HEK293 (cell line): ENCODE measurements at regions not wholly inside any gene's neighbourhood (a gene's known extent, or its start where the extent isn't known, plus 50 kb on each side); places are given as distances from the start of the nearest gene placed in this dataset.

Experiments used
- CTCF ChIA-PET: fragments of 350-600 bp; formaldehyde crosslinking; extraction: SDS; loops from one replicate; lab custom pipeline; 2021; ENCODE audit warnings: antibody characterized with exemption; lab: Yijun Ruan, JAX
- POLR2A ChIA-PET: fragments of 300-600 bp; formaldehyde crosslinking; extraction: SDS; loops from one replicate; lab custom pipeline; 2020; ENCODE audit warnings: antibody characterized with exemption, inconsistent platforms; lab: Yijun Ruan, JAX
- H3K27ac ChIP-seq: fragments of 200-500 bp; sonication (Bioruptor generic); 2 replicates; pipeline ENCODE4 v1.5.1; 2014; ENCODE audit warnings: low read depth, low read length, control low read depth, inconsistent platforms; ENCODE audit errors: extremely low read depth
- H3K36me3 ChIP-seq, 2 experiments: fragments of 200-500 bp in 1 of 2; sonication (Bioruptor generic) in 1 of 2; 1 replicate in 1 of 2; 2 replicates in 1 of 2; pipeline ENCODE4 v1.5.1; 2014 to 2017; ENCODE audit warnings: inconsistent platforms in 2 of 2, low read length in 2 of 2; ENCODE audit not compliant: control insufficient read depth in 2 of 2, insufficient read depth in 1 of 2
- H3K4me1 ChIP-seq: fragments of 200-500 bp; sonication (Bioruptor generic); 2 replicates; pipeline ENCODE4 v1.5.1; 2014; ENCODE audit warnings: mild to moderate bottlenecking, low read length, inconsistent platforms; ENCODE audit not compliant: control insufficient read depth, insufficient read depth
- H3K4me3 ChIP-seq: 2 replicates; pipeline ENCODE4 v1.5.1; 2011; ENCODE audit warnings: low read depth, mild to moderate bottlenecking, control low read depth, low read length, moderate library complexity
- H3K9me3 ChIP-seq: fragments of 200-500 bp; sonication (Bioruptor generic); 2 replicates; pipeline ENCODE4 v1.5.1; 2014; ENCODE audit warnings: low read depth, low read length, inconsistent platforms; ENCODE audit not compliant: control insufficient read depth, insufficient read depth
- GFI1B ChIP-seq: fragments of 450-650 bp; formaldehyde crosslinking; IDR thresholded peaks from 2 replicates; pipeline ENCODE4 v1.5.1; 2016; ENCODE audit warnings: missing biosample characterization, missing genetic modification characterization
- GLI2 ChIP-seq: fragments of 450-650 bp; formaldehyde crosslinking; IDR thresholded peaks from 2 replicates; pipeline ENCODE4; 2017; ENCODE audit warnings: missing biosample characterization, missing genetic modification characterization, low read depth, borderline replicate concordance
- KLF1 ChIP-seq: fragments of 450-650 bp; formaldehyde crosslinking; IDR thresholded peaks from 2 replicates; pipeline ENCODE4 v1.5.1; 2016; ENCODE audit warnings: missing biosample characterization, missing genetic modification characterization
- PRDM2 ChIP-seq: fragments of 450-650 bp; formaldehyde crosslinking; IDR thresholded peaks from 2 replicates; pipeline ENCODE4 v1.5.1; 2016; ENCODE audit warnings: missing biosample characterization, missing genetic modification characterization, borderline replicate concordance
- PRDM6 ChIP-seq: fragments of 450-650 bp; formaldehyde crosslinking; IDR thresholded peaks from 2 replicates; pipeline ENCODE4 v1.5.1; 2017; ENCODE audit warnings: missing biosample characterization, missing genetic modification characterization
- SP2 ChIP-seq: fragments of 450-650 bp; formaldehyde crosslinking; IDR thresholded peaks from 2 replicates; pipeline ENCODE4 v1.5.1; 2016; ENCODE audit warnings: missing biosample characterization, missing genetic modification characterization
- SP7 ChIP-seq: fragments of 450-650 bp; formaldehyde crosslinking; IDR thresholded peaks from 2 replicates; pipeline ENCODE4 v1.5.1; 2016; ENCODE audit warnings: missing biosample characterization, missing genetic modification characterization
- YY2 ChIP-seq: fragments of 450-650 bp; formaldehyde crosslinking; IDR thresholded peaks from 2 replicates; pipeline ENCODE4 v1.5.1; 2016; ENCODE audit warnings: missing biosample characterization, missing genetic modification characterization
- ZBTB21 ChIP-seq: fragments of 450-650 bp; formaldehyde crosslinking; IDR thresholded peaks from 2 replicates; pipeline ENCODE4 v1.5.1; 2017; ENCODE audit warnings: missing biosample characterization, missing genetic modification characterization
- ZBTB44 ChIP-seq: fragments of 450-650 bp; IDR thresholded peaks from 2 replicates; pipeline ENCODE4 v1.5.1; 2018; ENCODE audit warnings: missing biosample characterization, mild to moderate bottlenecking, missing genetic modification characterization
- ZNF18 ChIP-seq: fragments of 450-650 bp; formaldehyde crosslinking; IDR thresholded peaks from 2 replicates; pipeline ENCODE4 v1.5.1; 2016; ENCODE audit warnings: missing biosample characterization, missing genetic modification characterization
- ZNF274 ChIP-seq, 2 experiments: fragments of 200-500 bp in 1 of 2; fragments of 450-650 bp in 1 of 2; sonication (Bioruptor generic) in 1 of 2; formaldehyde crosslinking in 1 of 2; IDR thresholded peaks; 2 replicates each; pipeline versions ENCODE4 v1.5.1 to v1.6.1; 2014 to 2016; ENCODE audit warnings: borderline replicate concordance in 1 of 2, inconsistent platforms in 1 of 2, low read length in 1 of 2, missing biosample characterization in 1 of 2, missing genetic modification characterization in 1 of 2
- ZNF548 ChIP-seq: fragments of 450-650 bp; formaldehyde crosslinking; IDR thresholded peaks from 2 replicates; pipeline ENCODE4 v1.5.1; 2016; ENCODE audit warnings: missing biosample characterization, missing genetic modification characterization
- ZNF580 ChIP-seq: fragments of 450-650 bp; formaldehyde crosslinking; IDR thresholded peaks from 2 replicates; pipeline ENCODE4 v1.5.1; 2016; ENCODE audit warnings: missing biosample characterization, missing genetic modification characterization
- ZNF645 ChIP-seq: fragments of 450-650 bp; formaldehyde crosslinking; IDR thresholded peaks from 2 replicates; pipeline ENCODE4; 2016; ENCODE audit warnings: missing biosample characterization, missing genetic modification characterization
- ZNF664 ChIP-seq: fragments of 450-650 bp; formaldehyde crosslinking; IDR thresholded peaks from 2 replicates; pipeline ENCODE4 v1.5.1; 2016; ENCODE audit warnings: missing biosample characterization, missing genetic modification characterization
- ZNF704 ChIP-seq: fragments of 450-650 bp; formaldehyde crosslinking; IDR thresholded peaks from 2 replicates; pipeline ENCODE4 v1.5.1; 2016; ENCODE audit warnings: missing biosample characterization, missing genetic modification characterization
- ZSCAN4 ChIP-seq: fragments of 450-650 bp; formaldehyde crosslinking; IDR thresholded peaks from 2 replicates; pipeline ENCODE4 v1.5.1; 2017; ENCODE audit warnings: missing biosample characterization, missing genetic modification characterization

GRCh38 chr12:72839696-72840095 is 567.5 kb downstream of the TRHDE start:
- no peaks in the 10 kb centered on the region for H3K9me3 ChIP-seq
- H3K27ac ChIP-seq: no peak overlapping the region
- ChIA-PET POLR2A (no interaction called here), CTCF (no interaction called here)
- no peaks in the 10 kb centered on the region for H3K36me3 ChIP-seq
- no peaks in the 10 kb centered on the region for H3K4me1 ChIP-seq
- no peak overlapping the region for H3K4me3 ChIP-seq
- TF ChIP-seq ZNF580 (no peak), ZNF645 (tag by site-specific recombination) (no peak), GLI2 (tag by site-specific recombination) (no peak), ZBTB21 (no peak), ZNF704 (tag by site-specific recombination) (no peak), ZNF274 (IDR thresholded peaks at IDR 0.05; ENCODE audit: low read length) (no peak), ZNF274 (tag by site-specific recombination; IDR thresholded peaks at IDR 0.05; ENCODE audit: borderline replicate concordance) (no peak), YY2 (tag by site-specific recombination) (no peak)

GRCh38 chr12:72863671-72864070 is 591.5 kb downstream of the TRHDE start:
- ChIA-PET POLR2A (no interaction called here), CTCF (no interaction called here)
- H3K9me3 ChIP-seq: no peaks in the 10 kb centered on the region
- no peak overlapping the region for H3K27ac ChIP-seq
- no peaks in the 10 kb centered on the region for H3K36me3 ChIP-seq
- no peak overlapping the region for H3K4me3 ChIP-seq
- H3K4me1 ChIP-seq: no peaks in the 10 kb centered on the region
- TF ChIP-seq ZNF274 (IDR thresholded peaks at IDR 0.05; ENCODE audit: low read length) (no peak), ZNF274 (tag by site-specific recombination; IDR thresholded peaks at IDR 0.05; ENCODE audit: borderline replicate concordance) (no peak), ZBTB44 (tag by site-specific recombination) (no peak), GFI1B (no peak), PRDM6 (tag by site-specific recombination) (no peak), ZNF664 (no peak), KLF1 (tag by site-specific recombination) (no peak), SP2 (tag by site-specific recombination) (no peak), ZNF18 (tag by site-specific recombination) (no peak), SP7 (tag by site-specific recombination) (no peak), ZSCAN4 (tag by site-specific recombination) (no peak), PRDM2 (tag by site-specific recombination) (no peak), ZNF548 (tag by site-specific recombination) (no peak)
